A673 (cell line): ENCODE measurements at regions not wholly inside any gene's neighbourhood (a gene's known extent, or its start where the extent isn't known, plus 50 kb on each side); places are given as distances from the start of the nearest gene placed in this dataset.

ENCODE experiments used
- CTCF ChIP-seq: fragments of 300-800, 200-600 bp; sonication (generic); conservative IDR thresholded peaks from 2 replicates; pipeline ENCODE4 v1.5.1; 2017; ENCODE audit warnings: low read depth, mild to moderate bottlenecking, antibody characterized with exemption, low read length, moderate library complexity, mixed read lengths
- EZH2 ChIP-seq: fragments of 200-600 bp; sonication (generic); IDR thresholded peaks from 2 replicates; pipeline ENCODE4 v1.6.1; 2017; ENCODE audit warnings: borderline replicate concordance, low read depth, mild to moderate bottlenecking, mixed read lengths, antibody characterized with exemption, low read length; ENCODE audit not compliant: poor library complexity, severe bottlenecking

- TF ChIP-seq CTCF (no peak), EZH2 (no peak)
These were observed 246.0 kb upstream of the SPTLC3 start for GRCh38 chr20:12762725-12763124.
